ENCODE measurements at regions not wholly inside any gene's neighbourhood (a gene's known extent, or its start where the extent isn't known, plus 50 kb on each side); places are given as distances from the start of the nearest gene placed in this dataset.

- Histone ChIP-seq H3K36me3 (ENCODE audit: insufficient read depth, low read length) (no peaks in the 10 kb centered on the region), H3K79me2 (ENCODE audit: insufficient read depth, low read length) (no peaks in the 10 kb centered on the region), H3K9me2 (replicated peaks; ENCODE audit: low read depth, low read length) (no peaks in the 10 kb centered on the region), H3K27me3 (ENCODE audit: insufficient read depth, low read length, poor library complexity, severe bottlenecking) (no peaks in the 10 kb centered on the region), H3K4me3 (ENCODE audit: low read length, poor library complexity, severe bottlenecking) (no peak overlapping the region), H3K9me3 (ENCODE audit: insufficient read depth, low read depth, low read length) (peaks cover 11% of the 10 kb centered on the region; the same call in 1 of the 2 replicates), H3F3A (ENCODE audit: low read depth) (no peaks in the 10 kb centered on the region), H4K20me1 (ENCODE audit: insufficient read depth, low read length, poor library complexity, severe bottlenecking) (no peaks in the 10 kb centered on the region), H2AFZ (ENCODE audit: low read length) (no peak overlapping the region), H3K4me1 (ENCODE audit: insufficient read depth, low read length, poor library complexity, severe bottlenecking) (no peaks in the 10 kb centered on the region), H3K4me2 (ENCODE audit: low read depth, low read length, poor library complexity, severe bottlenecking) (no peak overlapping the region), H3K9ac (ENCODE audit: low read depth, low read length, poor library complexity, severe bottlenecking) (no peak overlapping the region)
- no peak for TF ChIP-seq EZH2phosphoT487 (IDR thresholded peaks at IDR 0.05; ENCODE audit: borderline replicate concordance)
- TF ChIP-seq CTCF (conservative IDR thresholded peaks at IDR 0.05; ENCODE audit: low read length) = no peak
These were observed 150.0 kb upstream of the IRX2 start for GRCh38 chr5:2901511-2901910.

GRCh38 chr5:2901096-2901495 lies 149.6 kb upstream of the IRX2 start:
- Histone ChIP-seq H3K4me1 (ENCODE audit: insufficient read depth, low read length, poor library complexity, severe bottlenecking) (no peaks in the 10 kb centered on the region), H3K79me2 (ENCODE audit: insufficient read depth, low read length) (no peaks in the 10 kb centered on the region), H3K4me3 (ENCODE audit: low read length, poor library complexity, severe bottlenecking) (no peak overlapping the region), H2AFZ (ENCODE audit: low read length) (no peak overlapping the region), H3K9ac (ENCODE audit: low read depth, low read length, poor library complexity, severe bottlenecking) (no peak overlapping the region), H3K9me3 (ENCODE audit: insufficient read depth, low read depth, low read length) (peaks cover 9% of the 10 kb centered on the region; the same call in 1 of the 2 replicates), H3K36me3 (ENCODE audit: insufficient read depth, low read length) (no peaks in the 10 kb centered on the region), H3K4me2 (ENCODE audit: low read depth, low read length, poor library complexity, severe bottlenecking) (no peak overlapping the region), H3K9me2 (replicated peaks; ENCODE audit: low read depth, low read length) (no peaks in the 10 kb centered on the region), H3K27me3 (ENCODE audit: insufficient read depth, low read length, poor library complexity, severe bottlenecking) (no peaks in the 10 kb centered on the region), H4K20me1 (ENCODE audit: insufficient read depth, low read length, poor library complexity, severe bottlenecking) (no peaks in the 10 kb centered on the region), H3F3A (ENCODE audit: low read depth) (no peaks in the 10 kb centered on the region)
- no peak for TF ChIP-seq CTCF (conservative IDR thresholded peaks at IDR 0.05; ENCODE audit: low read length)
- TF ChIP-seq EZH2phosphoT487 (IDR thresholded peaks at IDR 0.05; ENCODE audit: borderline replicate concordance) = no peak

- Histone ChIP-seq H3K4me1 (ENCODE audit: insufficient read depth, low read length, poor library complexity, severe bottlenecking) (no peaks in the 10 kb centered on the region), H2AFZ (ENCODE audit: low read length) (no peak overlapping the region), H3K36me3 (ENCODE audit: insufficient read depth, low read length) (no peaks in the 10 kb centered on the region), H4K20me1 (ENCODE audit: insufficient read depth, low read length, poor library complexity, severe bottlenecking) (no peaks in the 10 kb centered on the region), H3K79me2 (ENCODE audit: insufficient read depth, low read length) (no peaks in the 10 kb centered on the region), H3K4me3 (ENCODE audit: low read length, poor library complexity, severe bottlenecking) (no peak overlapping the region), H3K9me2 (replicated peaks; ENCODE audit: low read depth, low read length) (no peaks in the 10 kb centered on the region), H3K9me3 (ENCODE audit: insufficient read depth, low read depth, low read length) (peaks cover 8% of the 10 kb centered on the region; the same call in 1 of the 2 replicates), H3K9ac (ENCODE audit: low read depth, low read length, poor library complexity, severe bottlenecking) (no peak overlapping the region), H3K4me2 (ENCODE audit: low read depth, low read length, poor library complexity, severe bottlenecking) (no peak overlapping the region), H3K27me3 (ENCODE audit: insufficient read depth, low read length, poor library complexity, severe bottlenecking) (no peaks in the 10 kb centered on the region), H3F3A (ENCODE audit: low read depth) (no peaks in the 10 kb centered on the region)
- TF ChIP-seq EZH2phosphoT487 (IDR thresholded peaks at IDR 0.05; ENCODE audit: borderline replicate concordance) (no peak), CTCF (conservative IDR thresholded peaks at IDR 0.05; ENCODE audit: low read length) (no peak)
These were observed 148.9 kb upstream of the IRX2 start for GRCh38 chr5:2900360-2900759.

All from Loucy (cell line).